Germinal center (tissue), 1 donor: ENCODE measurements at regions not wholly inside any gene's neighbourhood (a gene's known extent, or its start where the extent isn't known, plus 50 kb on each side); places are given as distances from the start of the nearest gene placed in this dataset.
"Not testable (repeated sequence)": the region's sequence is repeated elsewhere in the genome, so short reads cannot be mapped to it uniquely, and the experiment has no call there.

ENCODE experiments used
- DNase-seq: peaks from one replicate; pipeline ENCODE4 v3.0.0; 2012; ENCODE audit warnings: mixed read lengths, low spot score

DNA sequence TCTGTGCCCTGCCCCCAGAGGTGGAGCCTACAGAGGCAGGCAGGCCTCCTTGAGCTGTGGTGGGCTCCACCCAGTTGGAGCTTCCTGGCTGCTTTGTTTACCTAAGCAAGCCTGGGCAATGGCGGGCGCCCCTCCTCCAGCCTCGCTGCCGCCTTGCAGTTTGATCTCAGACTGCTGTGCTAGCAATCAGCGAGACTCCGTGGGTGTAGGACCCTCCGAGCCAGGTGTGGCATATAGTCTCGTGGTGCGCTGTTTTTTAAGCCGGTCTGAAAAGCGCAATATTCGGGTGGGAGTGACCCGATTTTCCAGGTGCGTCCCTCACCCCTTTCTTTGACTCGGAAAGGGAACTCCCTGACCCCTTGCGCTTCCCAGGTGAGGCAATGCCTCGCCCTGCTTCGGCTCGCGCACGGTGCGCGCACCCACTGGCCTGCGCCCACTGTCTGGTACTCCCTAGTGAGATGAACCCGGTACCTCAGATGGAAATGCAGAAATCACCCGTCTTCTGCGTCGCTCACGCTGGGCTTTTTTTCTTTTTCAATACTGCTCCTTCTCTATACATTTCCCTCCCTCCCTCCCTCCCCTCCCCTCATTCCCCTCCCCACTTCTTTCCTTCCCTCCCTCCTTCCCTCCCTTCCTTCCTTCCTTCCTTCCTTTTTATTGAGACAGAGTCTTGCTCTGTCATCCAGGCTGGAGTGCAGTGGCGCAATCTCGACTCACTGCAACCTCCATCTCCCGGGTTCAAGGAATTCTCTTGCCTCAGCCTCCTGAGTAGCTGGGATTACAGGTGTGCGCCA is 197.1 kb upstream of the TBL1XR1 start:
- DNase-seq, result not testable (repeated sequence)

- no peak for DNase-seq
These were observed 199.5 kb upstream of the TBL1XR1 start for GRCh38 chr3:177396733-177397132.

DNA sequence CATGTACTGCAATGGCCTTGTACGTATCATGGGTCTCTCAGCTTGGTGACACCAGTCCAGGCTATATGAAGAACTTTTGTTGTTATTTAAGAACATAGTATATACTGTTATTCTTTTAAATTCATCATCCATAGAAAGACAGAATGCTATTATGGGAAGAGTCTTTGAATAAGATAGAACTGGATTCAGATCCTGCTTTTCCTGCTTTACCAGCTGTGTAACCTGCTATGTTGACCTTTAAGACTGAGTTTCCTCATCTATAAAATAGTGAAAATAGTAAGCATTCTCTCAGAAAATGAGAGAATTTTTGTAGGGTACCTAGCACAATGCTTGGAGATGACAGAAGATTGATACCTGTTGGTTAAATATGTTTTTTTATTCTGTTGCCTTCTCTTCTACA is 204.1 kb upstream of the TBL1XR1 start:
- DNase-seq, result no peak

GRCh38 chr3:177402533-177402932 is 205.3 kb upstream of the TBL1XR1 start:
- no peak for DNase-seq

DNA sequence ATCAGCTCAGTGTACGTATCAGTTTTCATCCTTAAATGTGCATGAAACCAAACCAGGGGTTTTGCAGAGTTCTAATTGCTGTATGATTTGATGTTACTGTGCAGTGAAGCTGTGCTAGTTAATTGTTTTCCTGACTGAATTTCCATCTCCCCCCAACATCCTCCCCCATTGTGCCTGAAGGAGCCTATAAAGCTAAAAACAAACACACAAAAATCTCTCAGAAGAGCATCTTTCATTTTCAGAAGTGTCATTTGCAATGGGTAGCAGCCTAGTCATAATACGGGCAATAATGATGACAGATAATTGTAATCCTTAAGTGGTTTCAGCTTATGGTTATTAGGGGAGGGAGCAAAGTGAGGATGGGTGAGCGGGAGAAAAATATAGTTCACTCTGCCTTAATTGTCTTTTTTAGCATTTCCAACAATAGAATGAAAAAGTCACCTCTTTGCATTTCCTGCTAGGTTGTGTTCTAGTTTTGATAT is 207.9 kb upstream of the TBL1XR1 start:
- DNase-seq, result no peak

- no peak for DNase-seq
These were observed 213.4 kb upstream of the TBL1XR1 start for GRCh38 chr3:177410730-177411129.

DNA sequence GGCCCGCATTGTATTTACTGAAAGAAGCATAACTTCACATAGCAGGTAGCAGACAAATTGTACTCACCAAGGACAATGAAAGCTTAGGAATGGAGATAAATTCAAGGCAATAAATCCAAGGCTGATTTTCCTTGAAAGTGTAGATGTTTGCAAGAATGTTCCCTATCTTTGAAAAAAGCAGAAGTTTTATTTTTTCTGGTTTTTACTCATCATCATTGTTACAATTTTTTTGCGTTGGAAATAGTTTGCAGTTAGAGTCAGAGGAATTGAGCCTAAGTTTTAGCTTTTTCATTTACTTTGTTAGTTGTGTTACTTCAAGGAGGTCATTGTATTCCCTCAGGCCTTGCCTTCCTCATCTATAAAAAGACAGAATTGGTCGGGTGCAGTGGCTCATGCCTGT is 213.9 kb upstream of the TBL1XR1 start:
- no peak for DNase-seq

DNA sequence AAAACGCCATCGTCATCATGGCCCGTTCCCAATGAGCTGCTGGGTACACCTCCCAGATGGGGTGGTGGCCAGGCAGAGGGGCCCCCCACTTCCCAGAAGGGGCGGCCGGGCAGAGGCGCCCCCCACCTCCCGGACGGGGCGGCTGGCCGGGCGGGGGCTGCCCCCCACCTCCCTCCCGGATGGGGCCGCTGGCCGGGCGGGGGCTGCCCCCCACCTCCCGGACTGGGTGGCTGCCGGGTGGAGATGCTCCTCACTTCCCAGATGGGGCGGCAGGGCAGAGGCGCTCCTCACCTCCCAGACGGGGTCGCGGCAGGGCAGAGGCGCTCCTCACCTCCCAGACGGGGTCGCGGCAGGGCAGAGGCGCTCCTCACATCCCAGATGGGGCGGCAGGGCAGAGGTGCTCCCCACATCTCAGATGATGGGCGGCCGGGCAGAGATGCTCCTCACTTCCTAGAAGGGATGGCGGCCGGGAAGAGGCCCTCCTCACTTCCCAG is 215.4 kb upstream of the TBL1XR1 start:
- not testable (repeated sequence) for DNase-seq

DNA sequence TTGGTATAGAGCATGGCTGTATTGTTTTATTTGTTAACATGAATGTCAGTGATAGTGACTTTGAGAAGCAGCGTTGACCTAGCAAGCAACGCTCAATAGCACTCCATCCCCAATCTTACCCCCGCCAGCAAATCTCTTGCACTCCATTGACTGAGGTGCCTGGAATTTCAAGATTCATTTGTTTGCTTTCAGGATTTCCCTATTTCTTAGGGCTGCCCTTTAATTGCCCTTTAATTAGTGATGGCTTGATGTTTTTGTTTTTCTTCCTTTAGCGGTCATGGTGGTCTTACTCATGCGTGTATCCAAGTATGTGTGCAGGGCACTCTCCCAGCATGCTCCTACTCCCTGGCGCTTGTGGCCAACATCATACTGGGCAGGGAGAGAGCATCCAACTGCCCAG is 216.8 kb upstream of the TBL1XR1 start:
- DNase-seq, result no peak

DNA sequence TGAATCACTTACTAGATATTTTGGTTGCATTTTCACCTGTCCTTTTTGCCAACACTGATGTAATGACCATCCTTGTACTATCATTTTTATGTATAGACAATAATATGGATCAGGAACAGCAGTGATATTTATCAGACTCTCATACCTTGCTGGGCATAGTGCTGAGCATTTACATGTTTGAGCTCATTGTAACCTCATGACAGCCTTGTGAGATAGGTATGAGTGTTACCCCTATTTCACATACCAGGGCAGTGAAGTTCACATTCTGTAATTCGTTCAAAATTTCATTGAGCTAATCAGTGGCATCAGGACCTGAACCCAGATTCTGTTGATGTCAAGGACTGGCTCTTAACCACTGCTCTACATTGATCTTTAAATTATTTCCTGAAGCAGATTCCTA is 221.5 kb upstream of the TBL1XR1 start:
- no peak for DNase-seq

- no peak for DNase-seq
These were observed 222.8 kb upstream of the TBL1XR1 start for GRCh38 chr3:177419904-177420601.

GRCh38 chr3:177420651-177421480 is 223.6 kb upstream of the TBL1XR1 start:
- no peak for DNase-seq

- no peak for DNase-seq
These were observed 224.2 kb upstream of the TBL1XR1 start for GRCh38 chr3:177421481-177421785.

DNA sequence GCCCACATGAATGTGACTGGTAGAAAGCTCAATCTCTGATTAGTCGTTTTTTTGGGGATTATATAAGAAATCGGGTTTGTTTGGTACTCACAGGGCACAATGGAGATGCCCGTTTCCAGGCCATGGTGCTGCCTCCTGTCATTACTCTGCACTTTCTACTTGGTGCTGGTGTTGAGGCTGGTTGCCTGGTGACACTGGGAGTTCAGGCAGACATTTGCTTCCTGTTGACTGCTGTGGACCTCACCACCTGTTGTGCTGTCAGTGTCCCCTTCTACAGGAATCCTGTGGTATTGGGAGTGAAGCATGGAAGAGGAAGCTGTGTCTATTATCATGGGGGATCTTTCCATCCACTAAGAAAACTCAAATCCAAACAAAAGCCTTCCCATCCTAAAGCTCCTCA is 227.2 kb upstream of the TBL1XR1 start:
- no peak for DNase-seq

- no peak for DNase-seq
These were observed 227.8 kb upstream of the TBL1XR1 start for GRCh38 chr3:177425042-177425441.

GRCh38 chr3:177426106-177426877 is 229.0 kb upstream of the TBL1XR1 start:
- DNase-seq, result no peak

- peak; percentile 43 for DNase-seq
These were observed 229.7 kb upstream of the TBL1XR1 start for GRCh38 chr3:177426878-177427495.

- DNase-seq, result no peak
These were observed 230.3 kb upstream of the TBL1XR1 start for GRCh38 chr3:177427540-177427939.

DNA sequence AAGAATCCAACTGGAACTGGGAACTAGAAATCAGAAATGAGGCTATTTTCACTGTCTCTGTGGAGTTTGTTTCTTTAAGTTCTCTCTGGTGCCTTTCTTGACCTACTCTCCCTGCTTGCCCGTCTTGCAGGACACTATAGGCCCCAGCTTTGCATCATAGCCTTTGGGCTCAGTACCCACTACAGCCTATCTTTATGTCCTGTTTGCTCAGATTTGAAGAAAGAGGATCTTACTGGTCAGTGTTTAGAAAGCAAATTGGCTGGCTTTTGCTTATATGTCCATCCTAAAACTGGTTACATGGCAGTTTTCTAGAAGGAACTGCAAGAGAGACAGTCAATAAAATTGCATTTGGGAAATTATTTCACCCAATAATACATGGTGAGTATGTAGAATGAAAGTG is 231.8 kb upstream of the TBL1XR1 start:
- no peak for DNase-seq

DNA sequence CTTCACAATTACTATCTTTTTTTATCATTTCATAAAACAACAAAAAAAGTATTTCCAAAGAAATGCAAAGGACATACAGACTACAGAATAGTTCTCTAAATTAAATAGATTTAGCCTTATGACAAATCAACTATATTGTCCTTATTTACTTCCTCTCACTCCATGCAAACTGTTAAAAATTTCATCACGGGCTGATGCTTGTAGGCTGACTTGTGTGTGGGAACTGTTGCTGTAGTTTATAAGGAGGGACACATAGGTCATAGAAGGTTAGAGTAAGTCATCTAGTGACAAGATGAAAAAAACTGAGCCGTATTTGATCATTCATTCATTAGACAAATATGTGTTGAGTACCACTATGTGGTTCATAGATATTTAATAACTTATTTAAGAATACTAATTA is 232.5 kb upstream of the TBL1XR1 start:
- no peak for DNase-seq

DNA sequence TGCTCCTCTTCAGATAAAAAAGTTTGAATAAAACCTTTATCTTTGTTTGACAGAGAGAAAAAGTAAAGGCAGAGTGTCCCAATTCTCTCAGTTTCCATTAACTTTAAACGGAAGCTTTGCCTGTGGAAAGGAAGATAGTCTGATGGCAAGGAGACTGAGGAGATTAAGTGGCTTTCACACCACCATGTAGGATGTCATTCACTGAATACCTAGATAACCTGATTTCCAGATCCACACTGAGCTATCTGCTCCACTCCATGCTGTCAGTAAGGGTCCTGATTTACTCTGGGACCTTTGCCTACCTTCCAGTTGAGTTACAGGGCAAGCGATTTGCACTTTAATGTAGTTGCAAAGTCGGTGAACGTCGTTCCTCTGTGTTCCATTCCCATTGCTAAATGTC is 233.4 kb upstream of the TBL1XR1 start:
- DNase-seq, result no peak
